Caco-2 (cell line): ENCODE measurements at regions not wholly inside any gene's neighbourhood (a gene's known extent, or its start where the extent isn't known, plus 50 kb on each side); places are given as distances from the start of the nearest gene placed in this dataset.

Source experiments
- BruUV-seq: library from RNA; stranded (reverse); fragments of 400-500 nt; replicated peaks from 2 replicates; lab custom pipeline; 2021; lab: Mats Ljungman, UMichigan
- CTCF ChIA-PET: fragments of 300-600 bp; sonication (Branson Sonifier 250); formaldehyde crosslinking; loops from one replicate; lab custom pipeline; 2022; ENCODE audit warnings: antibody characterized with exemption; lab: Charles Lee
- POLR2A ChIA-PET: fragments of 300-600 bp; sonication (Branson Sonifier 250); formaldehyde crosslinking; loops from one replicate; lab custom pipeline; 2022; ENCODE audit warnings: antibody characterized with exemption; lab: Charles Lee
- DNase-seq, 2 experiments: peaks; one replicate each; pipeline versions ENCODE4 v3.0.0 to v3.0.0-alpha.2; 2020 to 2022
- H3K27me3 ChIP-seq: replicated peaks from 2 replicates; pipeline ENCODE4 v1.6.0; 2011; ENCODE audit warnings: low read length; ENCODE audit not compliant: control insufficient read depth, insufficient read depth
- H3K36me3 ChIP-seq: 2 replicates; pipeline ENCODE4 v1.5.1; 2011; ENCODE audit warnings: low read length; ENCODE audit not compliant: control insufficient read depth, insufficient read depth
- H3K4me1 ChIP-seq: fragments of 250-450 bp; sonication (Bioruptor Pico); 2 replicates; pipeline ENCODE4 v1.5.1; 2020; ENCODE audit warnings: mild to moderate bottlenecking
- H3K4me3 ChIP-seq: 2 replicates; pipeline ENCODE4 v1.5.1; 2011; ENCODE audit warnings: low read depth, mild to moderate bottlenecking, control low read depth, low read length
- H3K9me3 ChIP-seq: fragments of 250-450 bp; sonication (Bioruptor Pico); 2 replicates; pipeline ENCODE4 v1.5.1; 2020; ENCODE audit warnings: mild to moderate bottlenecking, moderate library complexity
- H3K27ac Mint-ChIP-seq: one replicate; pipeline ENCODE4 v1.8.0; 2022; ENCODE audit warnings: mixed read lengths; ENCODE audit not compliant: unreplicated experiment
- H3K27me3 Mint-ChIP-seq: one replicate; pipeline ENCODE4 v1.8.0; 2022; ENCODE audit warnings: mixed read lengths; ENCODE audit not compliant: insufficient read depth, unreplicated experiment
- H3K36me3 Mint-ChIP-seq: one replicate; pipeline ENCODE4 v1.8.0; 2022; ENCODE audit warnings: mild to moderate bottlenecking, mixed read lengths; ENCODE audit not compliant: insufficient read depth, unreplicated experiment
- H3K4me1 Mint-ChIP-seq: one replicate; pipeline ENCODE4 v1.8.0; 2022; ENCODE audit warnings: low read depth, mixed read lengths; ENCODE audit not compliant: unreplicated experiment
- H3K4me3 Mint-ChIP-seq: one replicate; pipeline ENCODE4 v1.8.0; 2022; ENCODE audit warnings: mild to moderate bottlenecking, moderate library complexity, mixed read lengths; ENCODE audit not compliant: unreplicated experiment
- H3K9me3 Mint-ChIP-seq: one replicate; pipeline ENCODE4 v1.8.0; 2022; ENCODE audit warnings: mixed read lengths; ENCODE audit not compliant: unreplicated experiment
- CTCF ChIP-seq, 2 experiments: fragments of 200-600 bp in 1 of 2; IDR thresholded peaks; 1 replicate in 1 of 2; 2 replicates in 1 of 2; pipeline versions ENCODE4 v1.5.1 to v1.8.0; 2011 to 2022; ENCODE audit warnings: antibody characterized with exemption in 1 of 2, control low read depth in 1 of 2, inconsistent platforms in 1 of 2, low read depth in 1 of 2, low read length in 1 of 2, mild to moderate bottlenecking in 1 of 2, moderate library complexity in 1 of 2; ENCODE audit not compliant: insufficient read depth in 1 of 2, severe bottlenecking in 1 of 2, unreplicated experiment in 1 of 2
- intact Hi-C: fragments of 100-400 bp; cut with micrococcal nuclease; formaldehyde crosslinking; loops from one replicate; pipeline ENCODE4 v1.10.0; 2022; ENCODE audit not compliant: unreplicated experiment

GRCh38 chr6:8943073-8943472, 507.7 kb upstream of the SLC35B3 start:
- no TSS peak for BruUV-seq
- no peak overlapping the region for H3K27ac Mint-ChIP-seq
- H3K4me3 Mint-ChIP-seq, result no peak overlapping the region
- H3K36me3 ChIP-seq, result no peaks in the 10 kb centered on the region
- no peaks in the 10 kb centered on the region for H3K27me3 ChIP-seq
- no peaks in the 10 kb centered on the region for H3K27me3 Mint-ChIP-seq
- no peak for DNase-seq
- ChIA-PET CTCF (no interaction called here), POLR2A (no interaction called here)
- no peaks in the 10 kb centered on the region for H3K9me3 Mint-ChIP-seq
- peaks cover 17% of the 10 kb centered on the region for H3K4me1 ChIP-seq
- H3K4me1 Mint-ChIP-seq, result peaks cover 16% of the 10 kb centered on the region
- H3K4me3 ChIP-seq, result no peak overlapping the region
- H3K9me3 ChIP-seq, result no peaks in the 10 kb centered on the region
- no peak for TF ChIP-seq CTCF (IDR thresholded peaks at IDR 0.05; ENCODE audit: insufficient read depth in 1 of 2, low read depth in 1 of 2, low read length in 1 of 2, severe bottlenecking in 1 of 2, unreplicated experiment in 1 of 2)
- intact Hi-C loops, result no loop called here
- H3K36me3 Mint-ChIP-seq, result peaks cover 10% of the 10 kb centered on the region

- TF ChIP-seq CTCF (IDR thresholded peaks at IDR 0.05; ENCODE audit: insufficient read depth in 1 of 2, low read depth in 1 of 2, low read length in 1 of 2, severe bottlenecking in 1 of 2, unreplicated experiment in 1 of 2), result no peak
- intact Hi-C loops, result no loop called here
- Mint-ChIP-seq H3K4me1 (peaks cover 16% of the 10 kb centered on the region), H3K4me3 (no peak overlapping the region), H3K27ac (no peak overlapping the region), H3K27me3 (no peaks in the 10 kb centered on the region), H3K36me3 (peaks cover 10% of the 10 kb centered on the region), H3K9me3 (no peaks in the 10 kb centered on the region)
- no peak for DNase-seq
- Histone ChIP-seq H3K27me3 (no peaks in the 10 kb centered on the region), H3K9me3 (no peaks in the 10 kb centered on the region), H3K4me1 (peaks cover 17% of the 10 kb centered on the region), H3K36me3 (no peaks in the 10 kb centered on the region), H3K4me3 (no peak overlapping the region)
- ChIA-PET CTCF (no interaction called here), POLR2A (no interaction called here)
- BruUV-seq, result no TSS peak
These were observed 506.2 kb upstream of the SLC35B3 start for GRCh38 chr6:8941577-8941976.

GRCh38 chr6:8940356-8940755, 505.0 kb upstream of the SLC35B3 start:
- ChIA-PET POLR2A (no interaction called here), CTCF (no interaction called here)
- BruUV-seq, result no TSS peak
- no peak for TF ChIP-seq CTCF (IDR thresholded peaks at IDR 0.05; ENCODE audit: insufficient read depth in 1 of 2, low read depth in 1 of 2, low read length in 1 of 2, severe bottlenecking in 1 of 2, unreplicated experiment in 1 of 2)
- peaks cover 4% of the 10 kb centered on the region for H3K36me3 Mint-ChIP-seq
- H3K4me1 ChIP-seq, result peaks cover 17% of the 10 kb centered on the region
- no peaks in the 10 kb centered on the region for H3K9me3 Mint-ChIP-seq
- no peak overlapping the region for H3K4me3 Mint-ChIP-seq
- DNase-seq, result no peak
- H3K4me3 ChIP-seq, result no peak overlapping the region
- no peaks in the 10 kb centered on the region for H3K9me3 ChIP-seq
- no peak overlapping the region for H3K27ac Mint-ChIP-seq
- intact Hi-C loops, result no loop called here
- H3K4me1 Mint-ChIP-seq, result peaks cover 16% of the 10 kb centered on the region
- H3K27me3 Mint-ChIP-seq, result no peaks in the 10 kb centered on the region
- H3K36me3 ChIP-seq, result no peaks in the 10 kb centered on the region
- no peaks in the 10 kb centered on the region for H3K27me3 ChIP-seq
